ENCODE measurements at regions not wholly inside any gene's neighbourhood (a gene's known extent, or its start where the extent isn't known, plus 50 kb on each side); places are given as distances from the start of the nearest gene placed in this dataset.

DNA sequence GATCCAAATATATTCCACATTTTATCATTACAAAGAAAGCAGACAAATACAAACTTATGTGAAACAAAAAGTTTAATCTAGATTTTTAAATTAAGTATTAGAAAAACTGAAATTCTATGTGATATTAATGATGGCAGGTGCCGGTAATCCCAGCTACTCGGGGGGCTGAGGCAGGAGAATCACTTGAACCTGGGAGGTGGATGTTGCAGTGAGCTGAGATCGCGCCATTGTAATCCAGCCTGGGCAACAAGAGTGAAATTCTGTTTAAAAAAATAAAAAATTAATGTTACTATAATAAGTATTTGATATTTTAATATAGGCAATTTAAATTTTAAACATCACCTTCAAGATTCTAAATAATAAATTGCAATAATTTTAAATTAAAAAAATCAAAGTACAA lies 400.6 kb downstream of the PABPC4L start (continued):
- no peak for TF ChIP-seq PRDM4 (tag by site-specific recombination; IDR thresholded peaks at IDR 0.05)
- TF ChIP-seq ZNF155 (tag by site-specific recombination; IDR thresholded peaks at IDR 0.05): no peak
- TF ChIP-seq ZNF549 (tag by site-specific recombination; IDR thresholded peaks at IDR 0.05): no peak
- no peak for TF ChIP-seq ZNF19 (tag by site-specific recombination; IDR thresholded peaks at IDR 0.05; ENCODE audit: low read depth)
- TF ChIP-seq ZNF221 (tag by site-specific recombination; IDR thresholded peaks at IDR 0.05; ENCODE audit: borderline replicate concordance): no peak
- no peak for TF ChIP-seq BCL11B (tag by site-specific recombination; IDR thresholded peaks at IDR 0.05; ENCODE audit: low read depth)

GRCh38 chr4:133799717-133800315 lies 401.8 kb downstream of the PABPC4L start:
- Histone ChIP-seq H3K9me3 (ENCODE audit: control insufficient read depth, insufficient read depth, low read depth, low read length) (no peaks in the 10 kb centered on the region), H3K4me3 (ENCODE audit: low read depth, low read length) (no peak overlapping the region), H3K27ac (ENCODE audit: extremely low read depth, low read depth, low read length) (no peak overlapping the region), H3K36me3 (ENCODE audit: control insufficient read depth in 2 of 2, insufficient read depth in 1 of 2, low read length in 2 of 2) (no peaks in the 10 kb centered on the region), H3K4me1 (ENCODE audit: control insufficient read depth, insufficient read depth, low read length) (no peaks in the 10 kb centered on the region)
- no peak for TF ChIP-seq ZNF843 (tag by site-specific recombination; IDR thresholded peaks at IDR 0.05)
- no peak for TF ChIP-seq ZFP3 (tag by site-specific recombination; IDR thresholded peaks at IDR 0.05; ENCODE audit: low read depth)
- TF ChIP-seq ZNF394 (tag by site-specific recombination; IDR thresholded peaks at IDR 0.05; ENCODE audit: borderline replicate concordance): no peak
- TF ChIP-seq, protein P1, sequence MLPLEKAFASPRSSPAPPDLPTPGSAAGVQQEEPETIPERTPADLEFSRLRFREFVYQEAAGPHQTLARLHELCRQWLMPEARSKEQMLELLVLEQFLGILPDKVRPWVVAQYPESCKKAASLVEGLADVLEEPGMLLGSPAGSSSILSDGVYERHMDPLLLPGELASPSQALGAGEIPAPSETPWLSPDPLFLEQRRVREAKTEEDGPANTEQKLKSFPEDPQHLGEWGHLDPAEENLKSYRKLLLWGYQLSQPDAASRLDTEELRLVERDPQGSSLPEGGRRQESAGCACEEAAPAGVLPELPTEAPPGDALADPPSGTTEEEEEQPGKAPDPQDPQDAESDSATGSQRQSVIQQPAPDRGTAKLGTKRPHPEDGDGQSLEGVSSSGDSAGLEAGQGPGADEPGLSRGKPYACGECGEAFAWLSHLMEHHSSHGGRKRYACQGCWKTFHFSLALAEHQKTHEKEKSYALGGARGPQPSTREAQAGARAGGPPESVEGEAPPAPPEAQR (tag by site-specific recombination; IDR thresholded peaks at IDR 0.05): no peak
- TF ChIP-seq ZBTB7A (tag by site-specific recombination; IDR thresholded peaks at IDR 0.05; ENCODE audit: low read depth): no peak
- CTCF ChIA-PET: no interaction called here
- POLR2A ChIA-PET: no interaction called here

GRCh38 chr4:133777661-133778060 lies 423.9 kb downstream of the PABPC4L start:
- ChIA-PET POLR2A (no interaction called here), CTCF (no interaction called here)
- H3K4me3 ChIP-seq (ENCODE audit: low read depth, low read length): no peak overlapping the region
- no peaks in the 10 kb centered on the region for H3K9me3 ChIP-seq (ENCODE audit: control insufficient read depth, insufficient read depth, low read depth, low read length)
- no peak overlapping the region for H3K27ac ChIP-seq (ENCODE audit: extremely low read depth, low read depth, low read length)
- H3K36me3 ChIP-seq (ENCODE audit: control insufficient read depth in 2 of 2, insufficient read depth in 1 of 2, low read length in 2 of 2): no peaks in the 10 kb centered on the region
- H3K4me1 ChIP-seq (ENCODE audit: control insufficient read depth, insufficient read depth, low read length): no peaks in the 10 kb centered on the region
- no peak for TF ChIP-seq ZNF221 (tag by site-specific recombination; IDR thresholded peaks at IDR 0.05; ENCODE audit: borderline replicate concordance)
- TF ChIP-seq, protein P2, sequence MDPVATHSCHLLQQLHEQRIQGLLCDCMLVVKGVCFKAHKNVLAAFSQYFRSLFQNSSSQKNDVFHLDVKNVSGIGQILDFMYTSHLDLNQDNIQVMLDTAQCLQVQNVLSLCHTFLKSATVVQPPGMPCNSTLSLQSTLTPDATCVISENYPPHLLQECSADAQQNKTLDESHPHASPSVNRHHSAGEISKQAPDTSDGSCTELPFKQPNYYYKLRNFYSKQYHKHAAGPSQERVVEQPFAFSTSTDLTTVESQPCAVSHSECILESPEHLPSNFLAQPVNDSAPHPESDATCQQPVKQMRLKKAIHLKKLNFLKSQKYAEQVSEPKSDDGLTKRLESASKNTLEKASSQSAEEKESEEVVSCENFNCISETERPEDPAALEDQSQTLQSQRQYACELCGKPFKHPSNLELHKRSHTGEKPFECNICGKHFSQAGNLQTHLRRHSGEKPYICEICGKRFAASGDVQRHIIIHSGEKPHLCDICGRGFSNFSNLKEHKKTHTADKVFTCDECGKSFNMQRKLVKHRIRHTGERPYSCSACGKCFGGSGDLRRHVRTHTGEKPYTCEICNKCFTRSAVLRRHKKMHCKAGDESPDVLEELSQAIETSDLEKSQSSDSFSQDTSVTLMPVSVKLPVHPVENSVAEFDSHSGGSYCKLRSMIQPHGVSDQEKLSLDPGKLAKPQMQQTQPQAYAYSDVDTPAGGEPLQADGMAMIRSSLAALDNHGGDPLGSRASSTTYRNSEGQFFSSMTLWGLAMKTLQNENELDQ (tag by site-specific recombination; IDR thresholded peaks at IDR 0.05; ENCODE audit: low read depth): no peak

DNA sequence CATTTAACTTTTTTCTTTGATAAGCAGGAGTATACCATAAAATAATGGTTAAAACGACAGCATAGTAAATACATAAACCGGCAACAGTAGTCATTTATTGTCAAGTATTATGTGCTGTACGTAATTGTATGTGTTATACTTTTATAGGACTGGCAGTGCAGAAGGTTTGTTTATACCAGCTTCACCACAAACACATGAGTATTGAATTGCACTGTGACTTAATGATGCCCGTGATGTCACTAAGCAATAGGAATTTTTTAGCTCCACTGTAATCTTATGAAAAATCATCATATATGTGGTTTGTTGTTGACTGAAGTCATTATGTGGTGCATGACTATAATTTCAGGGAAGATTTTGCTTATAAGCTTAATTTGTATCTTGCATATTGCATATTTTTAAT lies 424.6 kb downstream of the PABPC4L start:
- Histone ChIP-seq H3K27ac (ENCODE audit: extremely low read depth, low read depth, low read length) (no peak overlapping the region), H3K9me3 (ENCODE audit: control insufficient read depth, insufficient read depth, low read depth, low read length) (no peaks in the 10 kb centered on the region), H3K4me1 (ENCODE audit: control insufficient read depth, insufficient read depth, low read length) (no peaks in the 10 kb centered on the region), H3K4me3 (ENCODE audit: low read depth, low read length) (no peak overlapping the region), H3K36me3 (ENCODE audit: control insufficient read depth in 2 of 2, insufficient read depth in 1 of 2, low read length in 2 of 2) (no peaks in the 10 kb centered on the region)
- POLR2A ChIA-PET: no interaction called here
- CTCF ChIA-PET: interaction anchor here (0.6 kb wide), 1 partner anchor 742 kb away, joined by 4 read pairs; no protein-coding TSS in a partner anchor
- TF ChIP-seq ZNF449 (tag by site-specific recombination; IDR thresholded peaks at IDR 0.05) (no peak), GLI2 (tag by site-specific recombination; IDR thresholded peaks at IDR 0.05; ENCODE audit: borderline replicate concordance, low read depth) (no peak), RBAK (tag by site-specific recombination; IDR thresholded peaks at IDR 0.05) (no peak), ZNF580 (tag by site-specific recombination; IDR thresholded peaks at IDR 0.05) (no peak), ZNF624 (tag by site-specific recombination; IDR thresholded peaks at IDR 0.05) (no peak), ZNF626 (tag by site-specific recombination; IDR thresholded peaks at IDR 0.05) (no peak), KLF10 (tag by site-specific recombination; IDR thresholded peaks at IDR 0.05) (no peak), ZNF623 (tag by site-specific recombination; IDR thresholded peaks at IDR 0.05) (no peak), ZNF76 (tag by site-specific recombination; IDR thresholded peaks at IDR 0.05; ENCODE audit: borderline replicate concordance, low read depth) (no peak)
